ENCODE measurements at regions not wholly inside any gene's neighbourhood (a gene's known extent, or its start where the extent isn't known, plus 50 kb on each side); places are given as distances from the start of the nearest gene placed in this dataset.
A peak's percentile ranks its signal among the peaks of the same experiment; 100 is the strongest.

- no peak overlapping the region for H3K27ac Mint-ChIP-seq
These were observed 50.3 kb upstream of the DPH6 start for GRCh38 chr15:35596285-35596684.

GRCh38 chr15:35602836-35603235 lies 56.9 kb upstream of the DPH6 start:
- Mint-ChIP-seq H3K4me3 (peak overlapping the region in 1 of 2 donors; percentile 20), H3K9me3 (peaks cover 0 to 4% of the 10 kb centered on the region in 2 donors), H3K4me1 (no peaks in the 10 kb centered on the region), H3K27ac (peak overlapping the region in 1 of 2 donors; percentile 81), H3K27me3 (no peaks in the 10 kb centered on the region)
- DNase-seq (no peak), ATAC-seq (no peak)

More at GRCh38 chr15:35596285-35596684, 50.3 kb upstream of the DPH6 start:
- H3K4me3 Mint-ChIP-seq: no peak overlapping the region
- ATAC-seq (no peak), DNase-seq (no peak)
- H3K27me3 Mint-ChIP-seq: peaks cover 6% of the 10 kb centered on the region
- peaks cover 6 to 9% of the 10 kb centered on the region in 2 donors for H3K9me3 Mint-ChIP-seq
- H3K4me1 Mint-ChIP-seq: no peaks in the 10 kb centered on the region

GRCh38 chr15:35603301-35603700 lies 57.3 kb upstream of the DPH6 start:
- H3K27me3 Mint-ChIP-seq: no peaks in the 10 kb centered on the region
- no peak for ATAC-seq
- DNase-seq: no peak
- H3K4me3 Mint-ChIP-seq: peak overlapping the region in 1 of 2 donors; percentile 20
- H3K27ac Mint-ChIP-seq: peak overlapping the region in 1 of 2 donors; percentile 81
- peaks cover 0 to 4% of the 10 kb centered on the region in 2 donors for H3K9me3 Mint-ChIP-seq
- no peaks in the 10 kb centered on the region for H3K4me1 Mint-ChIP-seq

GRCh38 chr15:35603856-35604255 lies 57.9 kb upstream of the DPH6 start:
- peaks cover 0 to 4% of the 10 kb centered on the region in 2 donors for H3K9me3 Mint-ChIP-seq
- no peak overlapping the region for H3K4me3 Mint-ChIP-seq
- no peak overlapping the region for H3K27ac Mint-ChIP-seq
- ATAC-seq (no peak), DNase-seq (no peak)
- H3K4me1 Mint-ChIP-seq: no peaks in the 10 kb centered on the region
- no peaks in the 10 kb centered on the region for H3K27me3 Mint-ChIP-seq

- ATAC-seq (no peak), DNase-seq (no peak)
- no peaks in the 10 kb centered on the region for H3K4me1 Mint-ChIP-seq
These were observed 59.9 kb upstream of the DPH6 start for GRCh38 chr15:35605764-35606449.

GRCh38 chr15:35606450-35606779 lies 60.5 kb upstream of the DPH6 start:
- H3K27ac Mint-ChIP-seq: no peak overlapping the region
- H3K9me3 Mint-ChIP-seq: no peaks in the 10 kb centered on the region
- ATAC-seq: no peak
- no peaks in the 10 kb centered on the region for H3K4me1 Mint-ChIP-seq
- no peak overlapping the region for H3K4me3 Mint-ChIP-seq
- DNase-seq: no peak
- H3K27me3 Mint-ChIP-seq: no peaks in the 10 kb centered on the region

More at GRCh38 chr15:35605764-35606449, 59.9 kb upstream of the DPH6 start:
- no peak overlapping the region for H3K27ac Mint-ChIP-seq
- no peaks in the 10 kb centered on the region for H3K9me3 Mint-ChIP-seq
- H3K27me3 Mint-ChIP-seq: no peaks in the 10 kb centered on the region
- no peak overlapping the region for H3K4me3 Mint-ChIP-seq

- no peaks in the 10 kb centered on the region for H3K27me3 Mint-ChIP-seq
- peaks cover 9 to 15% of the 10 kb centered on the region in 2 donors for H3K9me3 Mint-ChIP-seq
- H3K4me3 Mint-ChIP-seq: no peak overlapping the region
- DNase-seq (no peak), ATAC-seq (no peak)
- H3K4me1 Mint-ChIP-seq: no peaks in the 10 kb centered on the region
- no peak overlapping the region for H3K27ac Mint-ChIP-seq
These were observed 70.7 kb upstream of the DPH6 start for GRCh38 chr15:35616498-35617271.

- no peaks in the 10 kb centered on the region for H3K27me3 Mint-ChIP-seq
- H3K4me1 Mint-ChIP-seq: no peaks in the 10 kb centered on the region
- peaks cover 3 to 4% of the 10 kb centered on the region in 2 donors for H3K9me3 Mint-ChIP-seq
- H3K27ac Mint-ChIP-seq: no peak overlapping the region
- no peak for ATAC-seq
- DNase-seq: no peak
- no peak overlapping the region for H3K4me3 Mint-ChIP-seq
These were observed 72.6 kb upstream of the DPH6 start for GRCh38 chr15:35618260-35619188.

GRCh38 chr15:35622641-35623340 lies 76.8 kb upstream of the DPH6 start:
- H3K9me3 Mint-ChIP-seq: no peaks in the 10 kb centered on the region
- no peak overlapping the region for H3K27ac Mint-ChIP-seq
- ATAC-seq: no peak
- no peak for DNase-seq
- no peaks in the 10 kb centered on the region for H3K27me3 Mint-ChIP-seq
- no peaks in the 10 kb centered on the region for H3K4me1 Mint-ChIP-seq
- H3K4me3 Mint-ChIP-seq: no peak overlapping the region

- Mint-ChIP-seq H3K4me1 (no peaks in the 10 kb centered on the region), H3K27ac (no peak overlapping the region), H3K4me3 (no peak overlapping the region), H3K27me3 (peaks cover 4% of the 10 kb centered on the region), H3K9me3 (no peaks in the 10 kb centered on the region)
- ATAC-seq: no peak
- DNase-seq: no peak
These were observed 78.9 kb upstream of the DPH6 start for GRCh38 chr15:35624881-35625280.

GRCh38 chr15:35626571-35627318 lies 80.8 kb upstream of the DPH6 start:
- Mint-ChIP-seq H3K4me3 (no peak overlapping the region), H3K4me1 (no peaks in the 10 kb centered on the region), H3K27me3 (peaks cover 17% of the 10 kb centered on the region), H3K27ac (peak overlapping the region in 1 of 2 donors; percentile 29), H3K9me3 (no peaks in the 10 kb centered on the region)
- ATAC-seq (no peak), DNase-seq (no peak)

- Mint-ChIP-seq H3K4me3 (no peak overlapping the region), H3K9me3 (no peaks in the 10 kb centered on the region)
- no peak for DNase-seq
These were observed 81.7 kb upstream of the DPH6 start for GRCh38 chr15:35627696-35628095.

GRCh38 chr15:35629766-35630165 lies 83.8 kb upstream of the DPH6 start:
- peaks cover 25% of the 10 kb centered on the region for H3K27me3 Mint-ChIP-seq
- DNase-seq (no peak), ATAC-seq (no peak)
- H3K4me3 Mint-ChIP-seq: no peak overlapping the region
- H3K4me1 Mint-ChIP-seq: no peaks in the 10 kb centered on the region
- no peak overlapping the region for H3K27ac Mint-ChIP-seq
- no peaks in the 10 kb centered on the region for H3K9me3 Mint-ChIP-seq

More at GRCh38 chr15:35627696-35628095, 81.7 kb upstream of the DPH6 start:
- Mint-ChIP-seq H3K27ac (no peak overlapping the region), H3K27me3 (peaks cover 22% of the 10 kb centered on the region), H3K4me1 (no peaks in the 10 kb centered on the region)
- ATAC-seq: no peak

- no peak for ATAC-seq
- H3K27me3 Mint-ChIP-seq: peaks cover 30% of the 10 kb centered on the region
- no peaks in the 10 kb centered on the region for H3K4me1 Mint-ChIP-seq
These were observed 84.6 kb upstream of the DPH6 start for GRCh38 chr15:35630532-35630931.

More at GRCh38 chr15:35630532-35630931, 84.6 kb upstream of the DPH6 start:
- no peak overlapping the region for H3K4me3 Mint-ChIP-seq
- H3K27ac Mint-ChIP-seq: no peak overlapping the region
- H3K9me3 Mint-ChIP-seq: no peaks in the 10 kb centered on the region
- DNase-seq: no peak
